ENCODE measurements at regions not wholly inside any gene's neighbourhood (a gene's known extent, or its start where the extent isn't known, plus 50 kb on each side); places are given as distances from the start of the nearest gene placed in this dataset.

GRCh38 chr2:136219963-136220362 lies 102.0 kb upstream of the CXCR4 start:
- intact Hi-C loops (cut with DNase I; ENCODE audit: low total_unique reads) (no loop called here), in situ Hi-C loops (cut with MboI; ENCODE audit: low sequenced_read_pairs in 4 of 4) (no loop called here)
- no peaks in the 10 kb centered on the region for H3K36me3 ChIP-seq
- no peaks in the 10 kb centered on the region for H3K9me3 ChIP-seq
- no peaks in the 10 kb centered on the region for H3K4me1 ChIP-seq
- DNase-seq, result no peak
- no peaks in the 10 kb centered on the region for H3K27me3 ChIP-seq
- no peak for ATAC-seq
- TF ChIP-seq CTCF (IDR thresholded peaks at IDR 0.05 in 4 of 5, conservative IDR thresholded peaks at IDR 0.05 in 1 of 5) (no peak), POLR2A (IDR thresholded peaks at IDR 0.05) (no peak)
- H3K4me3 ChIP-seq, result no peak overlapping the region
- H3K27ac ChIP-seq, result no peak overlapping the region

GRCh38 chr2:136219341-136219740 lies 101.4 kb upstream of the CXCR4 start:
- ATAC-seq (no peak), DNase-seq (no peak)
- Histone ChIP-seq H3K27me3 (no peaks in the 10 kb centered on the region), H3K4me1 (no peaks in the 10 kb centered on the region), H3K36me3 (no peaks in the 10 kb centered on the region), H3K27ac (no peak overlapping the region), H3K9me3 (no peaks in the 10 kb centered on the region), H3K4me3 (no peak overlapping the region)
- in situ Hi-C loops (cut with MboI; ENCODE audit: low sequenced_read_pairs in 4 of 4), result no loop called here
- intact Hi-C loops (cut with DNase I; ENCODE audit: low total_unique reads), result no loop called here
- TF ChIP-seq POLR2A (IDR thresholded peaks at IDR 0.05) (no peak), CTCF (IDR thresholded peaks at IDR 0.05 in 4 of 5, conservative IDR thresholded peaks at IDR 0.05 in 1 of 5) (no peak)

- no peaks in the 10 kb centered on the region for H3K36me3 ChIP-seq
- no peak overlapping the region for H3K27ac ChIP-seq
- no peaks in the 10 kb centered on the region for H3K27me3 ChIP-seq
- no peak for DNase-seq
- no peaks in the 10 kb centered on the region for H3K4me1 ChIP-seq
- intact Hi-C loops (cut with DNase I; ENCODE audit: low total_unique reads), result no loop called here
- ATAC-seq, result no peak
- no peak overlapping the region for H3K4me3 ChIP-seq
- no peaks in the 10 kb centered on the region for H3K9me3 ChIP-seq
- in situ Hi-C loops (cut with MboI; ENCODE audit: low sequenced_read_pairs in 4 of 4), result no loop called here
- TF ChIP-seq CTCF (IDR thresholded peaks at IDR 0.05 in 4 of 5, conservative IDR thresholded peaks at IDR 0.05 in 1 of 5) (no peak), POLR2A (IDR thresholded peaks at IDR 0.05) (no peak)
These were observed 100.0 kb upstream of the CXCR4 start for GRCh38 chr2:136217996-136218395.

GRCh38 chr2:136215908-136216472 lies 98.0 kb upstream of the CXCR4 start:
- in situ Hi-C loops (cut with MboI; ENCODE audit: low sequenced_read_pairs in 4 of 4), result no loop called here
- H3K4me3 ChIP-seq, result no peak overlapping the region
- H3K27ac ChIP-seq, result no peak overlapping the region
- ATAC-seq (no peak), DNase-seq (no peak)
- no peaks in the 10 kb centered on the region for H3K4me1 ChIP-seq
- H3K27me3 ChIP-seq, result no peaks in the 10 kb centered on the region
- H3K36me3 ChIP-seq, result no peaks in the 10 kb centered on the region
- TF ChIP-seq POLR2A (IDR thresholded peaks at IDR 0.05), result no peak
- no peaks in the 10 kb centered on the region for H3K9me3 ChIP-seq
- intact Hi-C loops (cut with DNase I; ENCODE audit: low total_unique reads), result no loop called here

- intact Hi-C loops (cut with DNase I; ENCODE audit: low total_unique reads), result no loop called here
- no peak for TF ChIP-seq POLR2A (IDR thresholded peaks at IDR 0.05)
- TF ChIP-seq CTCF (IDR thresholded peaks at IDR 0.05 in 4 of 5, conservative IDR thresholded peaks at IDR 0.05 in 1 of 5), result no peak
These were observed 97.5 kb upstream of the CXCR4 start for GRCh38 chr2:136215449-136215848.

More at GRCh38 chr2:136215449-136215848, 97.5 kb upstream of the CXCR4 start:
- Histone ChIP-seq H3K4me3 (no peak overlapping the region), H3K27me3 (no peaks in the 10 kb centered on the region), H3K36me3 (no peaks in the 10 kb centered on the region), H3K4me1 (no peaks in the 10 kb centered on the region), H3K9me3 (no peaks in the 10 kb centered on the region), H3K27ac (no peak overlapping the region)
- in situ Hi-C loops (cut with MboI; ENCODE audit: low sequenced_read_pairs in 4 of 4), result no loop called here
- ATAC-seq (no peak), DNase-seq (no peak)
